ENCODE measurements at regions not wholly inside any gene's neighbourhood (a gene's known extent, or its start where the extent isn't known, plus 50 kb on each side); places are given as distances from the start of the nearest gene placed in this dataset.

DNA sequence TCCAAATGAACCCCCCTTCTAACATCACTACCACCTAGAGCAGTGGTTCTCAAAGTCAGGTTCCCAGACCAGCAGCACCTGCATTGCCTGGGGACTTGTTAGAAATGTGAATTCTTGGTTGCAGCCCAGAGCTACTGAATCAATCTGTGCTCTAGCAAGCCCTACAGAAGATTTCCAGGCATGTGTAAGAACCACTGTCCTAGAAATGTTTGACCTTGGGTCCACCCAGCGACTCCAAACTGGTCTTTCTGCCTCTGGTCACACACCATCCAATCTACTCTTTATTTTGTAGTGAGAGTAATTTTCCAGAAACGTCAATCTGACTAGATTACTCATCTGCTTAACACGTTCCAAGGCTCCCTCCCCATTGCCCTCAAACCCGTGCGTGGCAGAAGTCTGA lies 169.9 kb downstream of the HAPSTR1 start:
- TF ChIP-seq CTCF (IDR thresholded peaks at IDR 0.05) (no peak), POLR2AphosphoS5 (IDR thresholded peaks at IDR 0.05; ENCODE audit: low read depth, low read length) (no peak), TCF7L2 (IDR thresholded peaks at IDR 0.05; ENCODE audit: low read depth, low read length) (no peak), SIN3A (IDR thresholded peaks at IDR 0.05; ENCODE audit: borderline replicate concordance, insufficient read depth, low read depth, low read length) (no peak), REST (IDR thresholded peaks at IDR 0.05; ENCODE audit: insufficient read depth in 1 of 2, low read depth in 2 of 2, low read length in 1 of 2) (no peak)
- DNase-seq (ENCODE audit: low read depth, low spot score) (no peak), ATAC-seq (no peak)
- in situ Hi-C loops (cut with HindIII; ENCODE audit: low pct_unique_long_range_greater_than_20kb, low sequenced_read_pairs), result no loop called here
- BruUV-seq (replicated peaks), result no TSS peak
- POLR2A ChIA-PET, result no interaction called here
- H3K4me1 ChIP-seq (ENCODE audit: control insufficient read depth, insufficient read depth, low read length), result no peaks in the 10 kb centered on the region
- no peak overlapping the region for H3K27ac ChIP-seq (ENCODE audit: low read length)
- H3K27me3 ChIP-seq (ENCODE audit: control insufficient read depth, insufficient read depth, low read length), result peaks cover 3% of the 10 kb centered on the region; the same call in 1 of the 2 replicates
- no peak overlapping the region for H3K4me3 ChIP-seq (ENCODE audit: low read depth in 2 of 2, low read length in 2 of 2)
- no peaks in the 10 kb centered on the region for H3K36me3 ChIP-seq (ENCODE audit: control insufficient read depth, insufficient read depth, low read length)
- CTCF ChIA-PET, result no interaction called here
- intact Hi-C loops (cut with micrococcal nuclease; ENCODE audit: unreplicated experiment), result loop anchor here (10.0 kb wide), 1 partner anchor 923 kb away; the partner anchor contains the start of gene GRIN2A
- no peaks in the 10 kb centered on the region for H3K9me3 ChIP-seq (ENCODE audit: control insufficient read depth, insufficient read depth, low read depth, low read length)

DNA sequence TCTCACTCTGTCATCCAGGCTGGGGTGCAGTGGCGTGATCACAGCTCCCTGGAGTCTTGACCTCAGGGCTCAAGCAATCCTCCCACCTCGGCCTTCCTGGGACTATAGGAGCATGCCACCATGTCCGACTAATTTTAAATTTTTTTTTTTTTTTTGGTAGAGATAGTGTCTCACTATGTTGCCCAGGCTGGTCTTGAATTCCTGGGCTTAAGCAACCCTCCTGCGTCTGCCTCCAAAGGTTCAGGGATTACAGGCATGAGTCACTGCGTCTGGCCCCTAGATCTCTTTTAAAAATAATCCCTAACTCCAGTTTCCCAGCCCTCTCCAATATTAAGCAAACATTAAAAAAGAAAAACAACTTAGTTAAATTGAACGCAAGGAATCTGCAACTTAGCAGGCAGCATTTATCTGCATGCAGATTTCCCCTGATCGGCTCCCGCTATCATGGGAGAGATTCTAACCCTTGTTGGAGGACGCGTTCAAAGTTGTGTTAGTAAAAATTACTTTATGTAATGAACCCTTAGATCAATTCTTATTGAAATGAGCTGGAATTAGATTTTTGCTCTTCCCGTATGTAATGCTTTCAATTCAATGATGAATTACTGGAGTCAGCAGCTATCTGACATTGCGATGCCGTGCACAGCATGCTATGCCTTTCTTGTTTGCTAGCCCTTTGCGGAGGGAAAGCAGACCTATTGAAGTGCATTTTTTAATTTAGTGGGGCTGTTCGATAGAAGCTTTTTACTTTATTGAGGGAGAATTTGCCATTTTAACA lies 171.7 kb downstream of the HAPSTR1 start:
- DNase-seq (ENCODE audit: low read depth, low spot score) (no peak), ATAC-seq (no peak)
- ChIA-PET CTCF (interaction anchor here (0.6 kb wide), 1 partner anchor 105 kb away, joined by 4 read pairs; no protein-coding TSS in a partner anchor), POLR2A (no interaction called here)
- in situ Hi-C loops (cut with HindIII; ENCODE audit: low pct_unique_long_range_greater_than_20kb, low sequenced_read_pairs) (no loop called here), intact Hi-C loops (cut with micrococcal nuclease; ENCODE audit: unreplicated experiment) (loop anchor here (10.0 kb wide), 1 partner anchor 922 kb away; the partner anchor contains the start of gene GRIN2A)
- Histone ChIP-seq H3K9me3 (ENCODE audit: control insufficient read depth, insufficient read depth, low read depth, low read length) (no peaks in the 10 kb centered on the region), H3K27me3 (ENCODE audit: control insufficient read depth, insufficient read depth, low read length) (peaks cover 3% of the 10 kb centered on the region; the same call in 1 of the 2 replicates), H3K36me3 (ENCODE audit: control insufficient read depth, insufficient read depth, low read length) (no peaks in the 10 kb centered on the region), H3K4me1 (ENCODE audit: control insufficient read depth, insufficient read depth, low read length) (no peaks in the 10 kb centered on the region), H3K27ac (ENCODE audit: low read length) (no peak overlapping the region), H3K4me3 (ENCODE audit: low read depth in 2 of 2, low read length in 2 of 2) (no peak overlapping the region)
- TF ChIP-seq TCF7L2 (IDR thresholded peaks at IDR 0.05; ENCODE audit: low read depth, low read length) (no peak), CTCF (IDR thresholded peaks at IDR 0.05) (no peak), SIN3A (IDR thresholded peaks at IDR 0.05; ENCODE audit: borderline replicate concordance, insufficient read depth, low read depth, low read length) (no peak), REST (IDR thresholded peaks at IDR 0.05; ENCODE audit: insufficient read depth in 1 of 2, low read depth in 2 of 2, low read length in 1 of 2) (no peak), POLR2AphosphoS5 (IDR thresholded peaks at IDR 0.05; ENCODE audit: low read depth, low read length) (no peak)
- BruUV-seq (replicated peaks), result no TSS peak
